Amniotic epithelial cell (primary cell): ENCODE measurements at regions not wholly inside any gene's neighbourhood (a gene's known extent, or its start where the extent isn't known, plus 50 kb on each side); places are given as distances from the start of the nearest gene placed in this dataset.
A peak's percentile ranks its signal among the peaks of the same experiment; 100 is the strongest.

ENCODE experiments used
- DNase-seq: peaks from one replicate; pipeline ENCODE4 v3.0.0-alpha.2; 2010; ENCODE audit warnings: low read depth

GRCh38 chr10:2445370-2445769 lies 622.0 kb upstream of the PFKP start:
- DNase-seq: peak; percentile 14

DNA sequence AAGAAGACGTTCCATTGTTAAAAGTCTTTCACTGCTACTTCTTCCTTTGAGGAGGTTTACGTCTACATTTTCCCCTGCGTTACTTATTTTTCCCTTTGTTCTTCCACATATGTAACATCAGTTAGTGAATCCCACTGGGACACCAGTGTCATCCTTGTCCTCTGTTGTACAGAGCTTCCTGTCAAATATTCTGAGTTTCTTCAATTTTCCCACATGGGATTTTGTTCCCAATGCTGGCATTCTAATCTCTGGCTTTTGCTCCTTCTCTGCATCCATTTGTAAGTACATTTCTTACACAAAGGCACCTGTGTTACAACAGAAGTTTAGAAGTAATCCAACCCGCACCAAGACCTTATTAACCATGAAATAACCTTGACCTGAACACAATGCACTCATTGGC lies 627.4 kb upstream of the PFKP start:
- DNase-seq: no peak

- no peak for DNase-seq
These were observed 628.3 kb upstream of the PFKP start for GRCh38 chr10:2439000-2439399.

DNA sequence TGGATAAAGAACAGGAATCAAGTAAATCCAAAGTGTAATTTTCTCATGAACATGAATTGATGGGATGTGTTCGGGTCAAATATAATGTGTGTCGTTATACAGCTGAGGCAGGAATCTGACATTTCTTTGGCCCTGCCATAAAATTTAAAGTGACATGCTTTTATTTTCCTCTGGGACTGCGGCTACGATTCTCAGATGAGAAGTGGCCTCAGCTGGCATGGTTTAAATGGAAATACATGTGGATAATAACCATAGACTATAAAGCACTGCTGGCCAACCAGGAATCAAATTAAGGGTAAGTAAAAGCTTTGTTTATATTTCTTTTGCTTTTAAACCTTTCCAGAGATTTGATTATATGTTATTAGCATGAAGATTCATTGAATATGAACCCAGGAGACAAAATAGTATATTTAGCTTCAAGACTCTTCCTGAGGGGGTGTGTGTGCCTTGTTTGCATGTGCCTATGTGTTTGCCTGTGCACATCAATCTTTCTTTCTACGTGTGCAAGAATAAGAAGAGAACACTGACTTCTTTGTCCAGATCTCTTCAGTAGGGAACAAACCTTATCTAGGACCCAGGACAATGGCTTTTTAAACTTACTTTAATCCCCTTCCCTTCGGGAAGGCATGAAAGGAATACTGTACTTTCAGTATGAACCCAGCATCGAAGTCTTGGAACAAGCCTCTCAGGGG lies 629.0 kb upstream of the PFKP start:
- DNase-seq: no peak

GRCh38 chr10:2436933-2437332 lies 630.4 kb upstream of the PFKP start:
- DNase-seq: no peak

- DNase-seq: no peak
These were observed 635.4 kb upstream of the PFKP start for GRCh38 chr10:2431961-2432360.

DNA sequence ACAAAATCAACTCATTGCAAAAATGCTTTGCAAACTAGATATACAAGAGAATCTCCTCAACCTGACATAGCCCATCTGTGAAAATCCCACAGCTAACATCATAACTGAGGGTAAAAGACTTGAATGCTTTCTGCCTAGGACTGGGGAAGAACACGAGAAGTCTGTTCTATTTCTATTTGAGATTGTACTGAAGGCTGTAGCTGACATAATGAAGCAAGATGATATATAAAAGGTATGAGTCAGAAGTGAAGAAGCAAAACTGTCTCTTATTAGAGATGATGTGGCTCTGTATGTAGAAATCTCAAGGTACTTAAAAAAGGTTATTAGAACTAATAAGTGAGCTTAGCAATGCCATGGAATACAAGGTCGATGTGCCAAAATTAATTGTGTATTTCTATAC lies 639.9 kb upstream of the PFKP start:
- DNase-seq: no peak

- no peak for DNase-seq
These were observed 642.0 kb upstream of the PFKP start for GRCh38 chr10:2425320-2425719.

DNA sequence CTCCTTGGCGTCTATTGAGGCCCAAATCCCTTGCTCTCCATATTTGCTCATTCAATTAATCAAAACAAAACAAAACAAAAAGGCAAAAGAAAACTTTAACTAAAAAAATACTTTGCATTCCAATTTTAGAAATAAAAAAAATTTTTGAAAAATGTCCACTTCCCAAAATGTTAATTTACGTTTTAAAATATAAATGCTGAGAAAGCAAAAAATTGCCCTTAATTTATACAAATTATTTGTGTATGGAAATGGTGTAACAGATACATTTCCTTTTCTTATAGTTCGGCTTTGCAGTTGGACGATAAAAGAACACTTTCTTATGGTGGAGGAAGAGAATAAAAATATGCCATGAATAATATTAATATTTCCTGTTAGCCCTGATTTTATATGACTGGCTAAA lies 652.8 kb upstream of the PFKP start:
- DNase-seq: no peak

DNA sequence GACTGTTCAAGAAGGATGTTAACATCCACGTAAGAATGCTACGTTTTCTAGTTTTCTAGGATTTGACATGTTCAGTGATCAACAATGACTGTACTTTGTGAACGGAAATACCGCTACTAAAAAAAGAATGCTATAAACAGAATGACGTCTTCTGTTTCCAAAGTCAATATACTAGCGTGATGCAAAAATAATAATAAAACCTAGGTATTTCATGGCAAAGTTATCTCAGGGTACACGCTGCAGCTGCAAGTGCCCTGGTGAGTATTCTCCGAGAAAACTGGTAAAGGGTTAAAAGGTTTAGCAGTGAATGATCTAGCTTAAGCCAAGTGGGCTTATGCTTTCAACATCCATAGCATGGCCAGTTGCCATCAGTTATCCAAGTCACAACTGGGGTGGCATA lies 653.3 kb upstream of the PFKP start:
- no peak for DNase-seq

DNA sequence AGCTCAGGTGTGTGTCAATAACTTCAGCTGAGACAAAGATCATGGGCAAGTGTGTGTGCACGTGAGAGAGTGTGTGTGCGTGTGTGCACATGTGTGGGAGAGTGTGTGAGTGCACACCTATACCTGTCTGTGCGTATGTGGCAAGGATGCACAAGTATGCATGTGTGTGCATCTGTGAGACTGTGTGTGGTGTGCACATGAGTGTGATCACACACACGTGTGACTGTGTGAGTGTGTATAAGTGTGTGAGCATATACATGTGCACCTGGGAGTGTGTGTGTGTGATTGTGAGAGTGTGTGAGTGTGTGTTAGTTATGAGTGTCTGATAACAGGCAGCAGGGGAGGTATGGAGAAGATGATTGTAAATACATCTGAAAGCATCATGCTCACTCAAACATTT lies 657.3 kb upstream of the PFKP start:
- no peak for DNase-seq

GRCh38 chr10:2401459-2401858 lies 664.1 kb upstream of the ADARB2 start:
- DNase-seq: no peak

- DNase-seq: no peak
These were observed 662.2 kb upstream of the ADARB2 start for GRCh38 chr10:2399482-2399881.

GRCh38 chr10:2392145-2392812 lies 655.0 kb upstream of the ADARB2 start:
- no peak for DNase-seq

DNA sequence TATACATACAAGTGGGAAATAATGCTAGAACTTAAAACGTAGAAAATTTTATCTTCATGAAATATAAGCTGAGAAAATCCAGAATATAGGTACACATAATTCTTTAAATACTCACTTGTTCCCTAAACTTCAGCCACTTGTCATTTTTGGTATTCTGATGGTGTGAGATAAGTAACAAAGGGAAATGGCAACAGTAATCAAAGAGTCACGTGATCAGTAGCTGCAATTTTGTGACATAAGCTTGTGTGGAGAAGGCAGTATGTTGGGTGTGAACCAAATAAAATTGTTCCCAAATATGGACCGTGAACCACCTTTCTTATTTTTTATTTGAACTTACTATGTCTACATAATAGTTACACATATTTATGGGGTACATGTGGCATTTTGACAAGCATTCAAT lies 650.3 kb upstream of the ADARB2 start:
- DNase-seq: no peak

- DNase-seq: no peak
These were observed 649.9 kb upstream of the ADARB2 start for GRCh38 chr10:2387261-2387660.

- no peak for DNase-seq
These were observed 642.9 kb upstream of the ADARB2 start for GRCh38 chr10:2380218-2380617.

DNA sequence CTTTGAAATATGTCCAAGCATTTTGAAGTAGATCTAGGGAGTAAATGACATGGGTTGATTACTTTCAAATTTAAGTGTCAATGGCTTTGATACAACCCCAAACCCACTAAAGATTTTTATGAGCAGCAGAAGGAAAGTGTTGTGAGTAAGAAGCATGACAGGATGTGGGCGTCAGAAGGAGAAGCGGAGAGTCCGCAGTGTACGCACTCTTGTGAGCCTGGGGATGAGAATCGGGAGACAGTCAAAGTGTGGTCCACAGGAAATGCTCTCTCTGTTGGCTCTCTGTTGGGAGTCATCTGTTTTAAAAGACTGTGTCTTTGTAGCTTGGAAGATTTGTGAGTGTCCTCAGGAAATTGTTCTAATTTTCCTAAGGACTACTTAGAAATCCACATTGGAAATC lies 629.8 kb upstream of the ADARB2 start:
- DNase-seq: no peak

GRCh38 chr10:2366264-2366931 lies 629.1 kb upstream of the ADARB2 start:
- DNase-seq: no peak

- DNase-seq: no peak
These were observed 625.0 kb upstream of the ADARB2 start for GRCh38 chr10:2362331-2362730.

GRCh38 chr10:2358586-2358985 lies 621.3 kb upstream of the ADARB2 start:
- no peak for DNase-seq

DNA sequence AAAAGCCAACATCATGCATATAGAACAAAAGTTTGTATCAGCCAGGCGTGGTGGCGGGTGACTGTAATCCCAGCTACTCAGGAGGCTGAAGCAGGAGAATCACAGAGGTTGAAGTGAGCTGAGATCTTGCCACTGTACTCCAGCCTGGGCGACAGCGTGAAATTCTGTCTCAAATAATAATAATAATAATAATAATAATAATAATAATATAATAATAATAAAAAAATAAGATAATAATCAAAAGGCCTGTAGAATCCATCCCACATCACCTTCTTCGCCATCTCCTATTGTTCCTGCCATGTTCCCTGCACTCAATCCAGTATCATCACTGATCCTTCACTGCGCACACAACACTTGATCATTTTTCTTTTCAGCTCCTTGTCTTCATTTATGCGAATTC lies 619.3 kb upstream of the ADARB2 start:
- no peak for DNase-seq

DNA sequence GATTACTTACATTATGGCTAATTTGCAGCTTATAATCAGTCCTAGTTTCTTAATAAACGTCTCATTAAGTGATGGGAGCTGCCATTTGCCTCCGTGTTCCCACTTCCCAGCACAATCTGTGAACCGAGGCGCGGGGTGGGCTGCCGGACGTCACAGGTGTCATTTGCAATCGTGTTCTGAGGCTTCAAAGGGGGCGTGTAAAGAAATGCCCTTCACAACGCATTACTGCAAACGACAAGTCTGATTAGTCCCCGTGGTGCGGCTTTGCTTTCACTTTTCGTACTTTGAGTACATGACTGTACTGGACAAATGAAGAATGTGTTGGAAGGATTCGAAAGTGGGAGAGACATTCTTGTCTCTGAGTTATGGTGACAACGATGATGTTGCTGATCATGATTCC lies 614.2 kb upstream of the ADARB2 start:
- no peak for DNase-seq

GRCh38 chr10:2342206-2342605 lies 604.9 kb upstream of the ADARB2 start:
- no peak for DNase-seq
